NCI-H2196 (cell line): ENCODE measurements at regions not wholly inside any gene's neighbourhood (a gene's known extent, or its start where the extent isn't known, plus 50 kb on each side); places are given as distances from the start of the nearest gene placed in this dataset.
"Not testable (repeated sequence)": the region's sequence is repeated elsewhere in the genome, so short reads cannot be mapped to it uniquely, and the experiment has no call there.

Source experiments
- DNase-seq: peaks from one replicate; lab custom pipeline; 2025; ENCODE audit not compliant: unreplicated experiment; lab: John Stamatoyannopoulos, UW

DNA sequence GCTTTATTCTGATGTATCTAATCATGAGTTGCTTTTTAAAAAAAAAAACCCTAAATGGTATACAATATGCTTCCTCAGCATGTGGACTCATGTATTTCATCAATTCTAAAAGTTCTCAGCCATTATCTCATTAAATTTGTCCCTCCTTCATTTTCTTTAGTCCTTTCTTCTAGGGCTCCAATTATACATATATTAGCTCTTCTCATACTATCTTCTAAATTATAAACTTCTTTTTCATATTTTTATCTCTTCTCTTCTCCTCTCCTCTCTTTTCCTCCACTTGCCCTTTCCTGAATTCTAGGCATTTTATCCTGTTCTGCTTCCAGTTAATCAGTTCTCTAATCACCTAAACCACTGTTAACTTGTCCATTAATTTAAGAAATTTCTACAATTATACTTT is 55.0 kb upstream of the IL33 start:
- no peak for DNase-seq

DNA sequence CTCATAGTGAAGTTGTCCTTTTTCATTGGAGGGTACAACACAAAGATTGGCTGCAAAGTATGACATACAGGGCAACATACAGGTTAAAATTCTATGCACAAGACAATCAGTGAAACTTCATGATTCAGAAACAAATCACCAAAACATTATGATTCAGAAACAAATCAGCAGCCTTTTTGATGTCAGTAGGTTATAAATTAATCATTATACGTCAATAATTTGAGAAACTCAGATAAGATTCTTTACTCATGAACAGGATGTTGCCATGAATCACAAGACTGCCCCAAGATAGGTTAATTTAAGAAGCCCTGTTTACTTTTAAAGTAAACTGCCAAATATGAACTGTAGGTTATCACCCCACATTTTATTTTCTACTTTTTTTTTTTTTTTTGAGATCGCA is 62.2 kb upstream of the IL33 start:
- DNase-seq, result no peak

DNA sequence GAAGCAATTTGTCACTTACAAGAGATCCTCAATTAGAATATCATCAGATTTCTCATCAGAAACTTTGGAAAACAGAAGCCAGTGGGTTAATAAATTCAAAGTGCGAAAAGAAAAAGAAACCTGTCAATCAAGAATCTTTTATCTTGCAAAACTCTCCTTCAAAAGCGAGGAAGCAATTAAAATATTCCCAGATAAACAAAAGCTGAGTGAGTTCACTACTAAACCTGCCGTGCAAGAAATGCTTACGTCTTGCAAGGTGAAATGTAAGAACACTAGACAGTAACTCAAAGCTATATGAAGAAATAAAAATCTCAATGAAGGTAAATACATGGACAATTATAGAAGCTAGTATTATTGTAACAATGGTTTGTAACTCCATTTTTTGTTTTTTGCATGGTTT is 62.8 kb upstream of the IL33 start:
- no peak for DNase-seq

DNA sequence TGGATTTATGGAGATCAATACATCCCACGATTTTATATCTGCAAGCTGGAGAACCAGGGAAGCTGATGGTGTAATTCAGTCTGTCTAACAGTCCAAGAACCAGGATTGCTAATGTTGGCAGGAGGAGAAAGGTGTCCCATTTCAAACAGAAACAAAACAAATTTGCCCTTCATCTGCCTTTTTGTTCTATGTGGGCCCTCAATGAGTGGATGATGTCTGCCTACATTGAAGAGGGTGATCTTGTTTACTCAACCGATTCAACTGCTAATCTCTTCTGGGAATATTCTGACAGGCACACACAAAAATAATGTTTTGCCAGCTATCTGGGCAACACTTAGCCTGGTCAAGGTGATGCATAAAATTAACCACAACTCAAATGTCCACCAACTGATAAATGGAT is 65.1 kb upstream of the IL33 start:
- DNase-seq, result peak; percentile 46

DNA sequence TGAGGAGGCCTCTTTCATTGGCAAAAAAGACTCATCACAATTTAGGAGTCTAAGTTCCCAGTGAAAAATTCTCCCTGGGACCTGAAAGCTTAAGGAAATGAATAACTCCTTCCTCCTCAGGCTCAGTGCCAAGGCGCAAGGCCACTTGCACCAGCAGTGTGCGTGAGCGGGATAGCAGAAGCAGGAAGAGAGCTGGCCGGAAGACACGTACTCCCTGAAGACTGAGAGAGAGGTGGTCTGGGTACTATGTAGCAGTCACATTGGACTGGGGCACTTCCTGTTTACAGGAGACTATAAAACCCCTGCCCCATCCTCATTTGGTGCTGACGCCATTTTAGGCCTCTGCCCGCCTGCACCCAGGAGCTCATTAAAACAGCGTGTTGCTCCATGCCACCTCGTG is 66.3 kb upstream of the IL33 start:
- DNase-seq, result no peak

DNA sequence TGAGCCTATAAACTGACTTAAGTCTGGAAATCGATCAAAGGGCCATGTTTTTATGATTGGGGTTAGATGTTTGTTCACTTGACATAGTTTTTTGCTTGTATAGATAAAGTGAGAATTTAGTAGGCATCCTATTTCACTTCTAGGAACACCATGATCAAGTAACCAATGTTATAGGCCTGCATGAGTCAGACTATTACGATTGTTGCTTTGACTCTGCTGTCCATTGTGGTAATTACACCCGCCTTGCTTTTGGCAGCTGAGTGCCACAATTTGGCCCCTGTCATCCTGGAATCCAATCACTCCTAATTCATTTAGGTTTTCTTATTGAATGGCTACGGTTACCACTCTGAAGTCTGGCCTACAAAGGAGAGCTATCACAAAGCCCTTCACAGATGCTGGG is 67.8 kb upstream of the IL33 start:
- DNase-seq, result no peak

DNA sequence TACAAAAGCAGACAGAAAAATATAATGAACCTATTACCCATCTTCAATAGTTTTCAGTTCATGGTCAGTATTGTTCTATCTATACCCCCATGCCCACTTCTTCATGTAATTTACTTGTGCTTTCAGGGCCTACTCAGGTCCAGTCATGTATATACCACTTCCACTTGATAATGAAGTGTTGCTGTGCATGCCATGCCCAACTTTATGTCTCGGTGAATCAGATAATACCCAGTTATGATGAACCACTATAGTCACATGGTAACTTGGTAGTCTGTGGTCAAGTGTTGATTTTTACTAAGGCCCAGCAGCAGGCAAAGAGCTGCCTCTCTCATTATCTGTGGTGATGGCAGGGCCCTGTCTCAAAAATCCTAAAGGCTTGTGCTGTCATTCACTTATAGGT is 70.7 kb upstream of the IL33 start:
- DNase-seq, result no peak

DNA sequence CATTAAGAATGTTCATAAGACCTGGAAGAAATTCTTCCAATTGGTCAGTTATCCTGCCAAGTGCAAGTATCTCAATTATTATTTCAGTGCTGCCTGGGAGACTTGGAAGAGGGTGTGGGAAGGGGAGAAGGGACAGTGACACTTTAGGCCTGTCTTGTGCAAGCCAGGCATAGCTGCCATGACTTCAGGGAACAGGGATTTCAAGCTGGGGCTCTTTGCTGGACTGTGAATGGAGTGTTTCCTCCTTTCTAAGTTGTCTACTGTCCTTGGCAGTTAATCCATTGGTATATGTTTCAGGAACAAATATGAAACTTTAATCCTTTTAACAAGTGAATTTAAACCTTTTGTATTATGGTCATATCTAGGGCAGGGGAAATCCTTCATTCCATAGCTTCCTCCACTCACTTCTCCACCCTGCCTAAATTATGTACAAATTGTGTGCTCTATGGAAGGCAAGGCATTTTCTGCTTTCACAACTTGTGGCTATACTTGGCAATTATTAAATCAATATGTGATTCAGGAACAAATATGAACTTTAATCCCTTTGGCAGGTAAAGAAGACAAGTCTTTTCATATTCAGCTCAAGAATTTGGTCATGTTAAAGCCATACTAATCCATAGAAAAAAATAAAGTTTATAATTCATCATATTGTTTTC is 72.7 kb upstream of the IL33 start:
- DNase-seq, result no peak

DNA sequence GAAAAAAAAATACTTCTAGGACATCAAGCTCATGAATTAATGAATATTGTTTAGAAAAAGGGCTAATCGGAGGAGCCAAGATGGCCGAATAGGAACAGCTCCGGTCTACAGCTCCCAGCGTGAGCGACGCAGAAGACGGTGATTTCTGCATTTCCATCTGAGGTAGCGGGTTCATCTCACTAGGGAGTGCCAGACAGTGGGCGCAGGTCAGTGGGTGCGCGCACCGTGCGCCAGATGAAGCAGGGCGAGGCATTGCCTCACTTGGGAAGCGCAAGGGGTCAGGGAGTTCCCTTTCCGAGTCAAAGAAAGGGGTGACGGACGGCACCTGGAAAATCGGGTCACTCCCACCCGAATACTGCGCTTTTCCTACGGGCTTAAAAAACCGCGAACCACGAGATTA is 79.8 kb upstream of the IL33 start:
- not testable (repeated sequence) for DNase-seq

DNA sequence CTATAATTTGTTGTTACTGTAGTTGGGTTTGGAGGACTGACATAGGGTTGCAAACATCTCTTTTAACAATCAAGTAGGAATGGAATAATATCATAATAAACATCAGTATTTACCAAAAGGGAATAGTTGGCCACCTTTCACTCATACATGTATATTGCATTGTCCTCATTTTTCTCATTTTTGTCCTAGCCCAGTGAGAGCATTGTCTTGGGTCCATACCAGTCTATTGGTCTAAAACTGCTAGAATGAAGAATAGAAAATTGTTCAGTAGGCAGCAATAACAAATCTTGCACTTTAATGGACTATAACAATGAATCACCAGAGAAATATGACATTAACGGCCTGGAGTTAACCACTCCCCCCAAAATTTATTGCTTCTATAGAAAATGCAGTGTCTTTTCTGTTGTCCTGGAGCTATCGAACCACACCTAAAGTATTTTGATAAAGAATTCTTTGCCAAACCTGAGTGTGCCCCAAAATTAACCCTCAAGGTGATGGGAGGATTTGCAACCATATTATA is 80.9 kb upstream of the IL33 start:
- DNase-seq, result no peak

DNA sequence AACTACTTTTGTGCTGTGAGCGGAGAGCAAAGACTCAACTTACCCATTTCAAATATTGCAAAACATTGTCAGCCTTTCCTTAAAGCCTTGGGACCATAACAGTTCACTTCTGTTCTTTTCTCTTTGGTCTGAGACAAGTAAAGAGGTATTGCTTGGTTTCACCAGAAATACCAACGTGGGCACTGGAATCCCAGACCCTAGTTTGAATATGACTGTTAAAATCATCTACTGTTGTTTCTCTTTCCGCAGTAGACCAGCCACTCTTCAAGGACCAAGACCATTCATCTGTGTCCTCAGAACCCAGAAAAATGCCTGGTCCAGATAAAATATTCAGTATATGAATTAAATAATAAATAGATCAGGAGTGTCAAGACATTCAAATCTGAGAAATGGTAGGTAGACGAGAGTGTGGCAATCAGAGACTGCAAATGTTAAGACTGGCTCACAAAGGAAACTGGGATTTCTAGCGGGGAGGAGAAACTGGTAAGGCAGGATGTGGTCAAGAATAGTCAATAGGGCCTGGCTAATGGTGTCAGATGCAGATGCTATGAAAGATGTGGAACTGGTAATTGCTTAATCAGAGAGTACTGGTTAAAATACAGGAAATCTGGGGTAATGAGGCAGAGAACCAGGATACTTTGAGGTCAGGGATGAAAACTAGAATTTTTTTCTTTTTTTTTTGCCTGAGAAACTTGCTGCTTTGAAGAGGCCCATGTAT is 82.1 kb upstream of the IL33 start:
- no peak for DNase-seq

DNA sequence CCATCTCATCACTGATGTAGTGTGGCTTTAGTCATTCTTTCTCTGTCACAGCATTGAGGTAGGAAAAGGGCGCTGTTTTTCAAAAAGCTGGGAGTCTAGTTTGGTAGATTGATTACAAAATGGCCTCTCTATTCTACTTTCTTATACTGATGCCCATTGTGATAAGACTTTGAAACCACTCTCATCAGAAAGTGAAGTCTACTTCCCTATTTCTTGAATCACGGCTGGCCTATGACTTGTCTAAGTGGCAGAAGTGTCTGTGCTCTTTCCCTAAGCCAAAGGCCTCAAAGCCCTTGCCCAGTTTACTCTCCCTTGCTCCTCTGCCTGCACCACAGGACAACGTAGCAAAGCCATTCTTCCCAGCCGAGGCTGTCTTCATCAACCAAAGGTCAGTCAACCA is 83.0 kb upstream of the IL33 start:
- DNase-seq, result no peak

DNA sequence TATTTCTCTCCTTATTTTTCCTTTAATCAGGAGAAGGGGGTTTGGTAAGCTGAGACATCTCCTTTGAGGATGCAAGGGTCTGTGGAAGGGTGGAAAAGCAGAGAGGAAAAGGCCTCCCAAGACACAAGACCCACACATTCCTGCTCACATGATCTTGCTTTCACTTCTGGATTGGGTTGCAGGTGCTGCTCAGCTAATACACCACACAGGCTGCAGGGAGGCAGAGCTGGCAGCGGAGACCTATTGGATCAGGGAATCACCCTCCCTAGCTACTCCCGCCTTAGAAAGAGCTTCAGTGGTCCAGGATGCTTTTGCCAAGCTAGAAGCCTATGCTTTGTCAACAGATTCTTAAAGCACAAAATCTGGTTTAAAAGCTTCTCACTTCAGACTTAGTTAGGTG is 87.6 kb upstream of the IL33 start:
- no peak for DNase-seq

DNA sequence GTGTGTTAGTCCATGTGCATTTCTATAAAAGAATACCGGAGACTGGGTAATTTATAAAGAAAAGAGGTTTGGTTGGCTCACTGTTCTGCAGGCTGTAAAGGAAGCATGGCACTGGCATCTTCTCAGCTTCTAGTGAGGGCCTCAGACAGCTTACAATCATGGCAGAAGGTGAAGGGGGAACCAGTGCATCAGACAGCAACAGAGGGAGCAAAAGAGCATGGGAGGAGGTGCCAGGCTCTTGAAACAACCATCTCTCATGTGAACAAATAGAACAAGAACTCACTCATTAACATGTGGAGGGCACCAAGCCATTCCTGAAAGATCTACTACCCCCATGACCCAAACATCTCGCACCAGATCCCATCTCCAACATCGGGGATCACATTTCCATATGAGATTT is 89.2 kb upstream of the IL33 start:
- no peak for DNase-seq

DNA sequence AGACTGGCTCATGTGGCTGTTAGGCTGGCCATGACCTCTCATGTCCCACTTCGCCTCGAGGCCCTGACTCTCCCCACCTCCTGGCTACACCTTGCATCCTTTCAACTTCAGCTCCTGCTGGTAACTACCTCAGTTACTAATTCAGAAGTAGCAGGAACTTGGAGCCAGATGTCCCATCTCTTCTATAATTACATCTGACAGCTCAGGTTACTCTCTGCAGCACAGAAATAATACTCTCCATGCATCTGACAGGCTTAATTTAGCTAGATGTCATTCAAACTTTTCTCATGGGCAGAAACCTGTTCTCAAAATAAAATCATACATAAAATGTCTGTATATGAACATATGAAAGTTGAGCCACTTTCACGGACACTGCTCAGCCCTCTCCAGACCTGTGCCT is 92.2 kb upstream of the IL33 start:
- no peak for DNase-seq

DNA sequence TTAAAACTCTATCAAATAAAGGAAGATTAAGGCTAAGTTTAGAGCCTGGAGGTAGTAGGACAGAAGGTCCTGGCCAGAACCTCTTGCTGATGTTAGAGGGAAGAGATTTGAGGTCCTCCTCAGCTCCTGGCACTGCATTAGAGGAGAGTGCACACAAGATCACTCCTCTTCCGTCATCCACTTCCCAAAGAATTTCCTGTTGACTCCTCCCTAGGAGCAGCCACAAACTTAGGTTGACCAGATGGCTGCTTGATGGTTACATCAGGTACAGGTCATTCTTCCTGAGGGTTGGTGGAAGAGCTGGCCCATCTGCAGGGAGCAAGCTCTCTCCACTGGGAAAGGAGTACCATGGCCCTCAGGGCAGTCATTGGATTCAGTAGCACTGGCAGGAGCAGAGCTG is 93.9 kb upstream of the IL33 start:
- DNase-seq, result no peak

DNA sequence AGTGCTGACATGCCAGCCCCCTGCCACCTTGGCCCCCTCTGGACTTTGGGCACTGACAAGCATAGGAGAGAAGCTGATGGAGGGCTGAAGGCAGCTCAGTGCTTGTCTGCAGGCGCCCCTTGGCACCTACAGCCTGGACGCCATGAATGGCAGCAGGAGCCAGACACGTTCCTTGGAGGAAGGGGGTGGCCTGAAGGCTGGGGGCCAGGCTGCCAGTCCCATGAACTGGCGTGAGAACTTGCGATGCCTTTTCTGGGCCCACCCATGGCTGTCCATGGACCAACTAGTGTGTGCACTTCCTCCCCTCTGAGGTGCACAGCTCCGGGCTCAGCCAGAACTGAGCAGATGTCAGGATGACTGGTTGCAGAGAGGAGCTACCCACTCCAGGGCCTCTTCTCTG is 99.0 kb upstream of the RANBP6 start:
- no peak for DNase-seq

DNA sequence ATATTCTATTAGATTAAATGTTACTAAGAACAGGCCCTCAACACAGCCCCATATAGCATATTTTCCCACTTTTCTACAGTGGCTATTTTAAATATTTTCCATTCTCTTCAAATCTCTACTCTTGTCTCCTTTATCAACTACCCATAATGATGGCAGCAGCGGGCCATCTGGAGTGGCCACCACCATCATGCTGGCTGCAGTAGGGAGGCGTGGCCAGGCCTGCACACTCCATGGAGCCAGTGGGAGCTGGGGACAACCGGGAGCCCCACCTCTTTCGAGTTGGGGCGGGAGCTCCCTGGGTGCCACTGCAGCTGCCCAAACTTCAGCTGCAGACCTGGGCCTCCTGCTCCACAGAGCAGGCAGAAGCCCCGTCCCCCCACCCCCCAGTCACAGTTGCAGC is 98.4 kb upstream of the RANBP6 start:
- DNase-seq, result no peak

DNA sequence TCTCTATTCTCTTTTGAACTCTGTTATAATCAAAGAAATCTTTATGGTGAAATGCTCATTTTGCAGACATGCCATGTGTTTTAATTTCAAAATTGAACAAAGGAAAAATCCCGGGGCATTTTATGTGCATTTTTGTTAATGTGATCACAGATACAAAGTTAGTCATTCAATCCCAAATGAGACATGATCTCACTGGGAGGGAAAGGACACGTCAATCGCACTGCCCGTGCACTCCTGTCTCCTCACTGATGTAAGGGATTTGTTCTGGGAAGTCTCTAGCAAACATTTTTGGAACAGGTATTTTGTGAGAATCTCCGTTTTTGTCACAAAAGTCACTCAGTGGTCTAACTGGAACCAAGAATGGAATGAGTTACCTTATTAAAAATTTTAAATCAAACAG is 97.9 kb upstream of the RANBP6 start:
- no peak for DNase-seq

DNA sequence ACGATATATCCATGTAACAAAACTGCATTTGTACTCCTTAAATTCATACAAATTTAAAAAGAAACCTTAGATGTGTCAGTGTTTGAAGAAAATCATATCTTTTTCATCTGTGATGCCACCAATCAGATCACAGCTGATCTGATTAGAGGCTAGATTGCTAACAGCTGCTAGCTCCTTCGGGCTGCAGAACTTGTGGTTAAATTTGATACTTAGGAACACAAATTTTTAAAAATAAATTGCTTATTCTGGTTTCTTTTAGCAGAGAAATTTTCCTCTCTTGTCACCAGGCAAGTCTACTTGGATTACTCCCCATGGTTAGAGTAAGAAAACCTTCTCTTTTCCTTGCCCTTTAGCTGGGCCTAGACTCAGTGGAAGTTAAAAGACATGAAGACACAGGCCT is 94.6 kb upstream of the RANBP6 start:
- no peak for DNase-seq

DNA sequence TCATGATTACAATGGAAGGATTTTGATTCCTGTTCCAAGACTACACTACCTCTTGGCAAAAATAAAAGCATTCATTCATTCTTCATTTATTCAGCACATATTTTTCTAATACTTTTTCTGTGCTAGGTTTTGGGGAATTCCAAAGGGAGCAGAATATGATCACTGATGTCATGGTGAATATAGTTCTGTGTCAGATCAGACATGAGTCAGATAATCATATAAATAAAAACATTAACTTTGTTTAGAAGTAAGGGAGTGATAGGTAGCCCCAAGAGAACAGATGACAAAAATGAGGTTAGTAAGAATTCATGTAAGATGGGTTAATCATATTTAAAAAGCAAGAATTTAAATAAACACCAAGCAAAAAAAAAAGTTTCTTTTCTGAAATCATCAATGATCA is 94.1 kb upstream of the RANBP6 start:
- DNase-seq, result no peak

DNA sequence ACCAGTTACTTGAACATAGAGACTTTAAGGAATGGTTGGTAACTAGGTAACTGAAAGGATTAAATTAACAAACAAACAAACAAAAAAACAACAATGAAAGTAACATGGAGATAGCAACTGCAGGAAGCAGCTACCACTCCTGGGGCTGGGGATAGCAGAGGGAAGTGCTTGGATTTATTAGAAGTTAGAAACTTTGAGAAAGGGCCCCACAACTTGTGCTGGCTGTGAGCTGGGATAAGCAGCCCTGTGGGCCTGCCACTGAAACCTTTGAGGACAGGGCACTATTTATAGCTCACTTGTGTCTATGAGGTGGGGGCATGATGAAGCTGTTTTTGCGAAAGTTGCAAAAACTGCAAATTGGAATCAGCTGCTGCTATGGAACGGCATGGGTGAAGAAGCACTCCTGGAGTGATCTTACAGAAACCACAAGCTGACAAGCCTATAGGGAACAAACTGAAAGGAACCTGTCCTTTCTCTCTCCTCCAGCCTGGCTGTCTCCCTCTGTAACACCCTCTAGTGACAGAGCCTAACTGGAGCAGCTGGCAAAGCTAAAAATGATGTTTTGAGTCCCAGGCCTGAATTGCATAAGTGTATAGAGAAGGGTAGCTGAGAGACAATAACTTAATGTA is 91.4 kb upstream of the RANBP6 start:
- peak; percentile 60 for DNase-seq
